ENCODE measurements at regions not wholly inside any gene's neighbourhood (a gene's known extent, or its start where the extent isn't known, plus 50 kb on each side); places are given as distances from the start of the nearest gene placed in this dataset.

GRCh38 chr5:167779644-167780043 lies 511.8 kb upstream of the WWC1 start:
- TF ChIP-seq, protein P1, sequence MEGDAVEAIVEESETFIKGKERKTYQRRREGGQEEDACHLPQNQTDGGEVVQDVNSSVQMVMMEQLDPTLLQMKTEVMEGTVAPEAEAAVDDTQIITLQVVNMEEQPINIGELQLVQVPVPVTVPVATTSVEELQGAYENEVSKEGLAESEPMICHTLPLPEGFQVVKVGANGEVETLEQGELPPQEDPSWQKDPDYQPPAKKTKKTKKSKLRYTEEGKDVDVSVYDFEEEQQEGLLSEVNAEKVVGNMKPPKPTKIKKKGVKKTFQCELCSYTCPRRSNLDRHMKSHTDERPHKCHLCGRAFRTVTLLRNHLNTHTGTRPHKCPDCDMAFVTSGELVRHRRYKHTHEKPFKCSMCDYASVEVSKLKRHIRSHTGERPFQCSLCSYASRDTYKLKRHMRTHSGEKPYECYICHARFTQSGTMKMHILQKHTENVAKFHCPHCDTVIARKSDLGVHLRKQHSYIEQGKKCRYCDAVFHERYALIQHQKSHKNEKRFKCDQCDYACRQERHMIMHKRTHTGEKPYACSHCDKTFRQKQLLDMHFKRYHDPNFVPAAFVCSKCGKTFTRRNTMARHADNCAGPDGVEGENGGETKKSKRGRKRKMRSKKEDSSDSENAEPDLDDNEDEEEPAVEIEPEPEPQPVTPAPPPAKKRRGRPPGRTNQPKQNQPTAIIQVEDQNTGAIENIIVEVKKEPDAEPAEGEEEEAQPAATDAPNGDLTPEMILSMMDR (IDR thresholded peaks at IDR 0.05; ENCODE audit: low read depth, low read length) = no peak
- no peak for TF ChIP-seq POLR2A (IDR thresholded peaks at IDR 0.05; ENCODE audit: extremely low read depth, insufficient read length)

All from NB4 (cell line).